IMR-90 (cell line): ENCODE measurements at regions not wholly inside any gene's neighbourhood (a gene's known extent, or its start where the extent isn't known, plus 50 kb on each side); places are given as distances from the start of the nearest gene placed in this dataset.

ENCODE experiments used
- ATAC-seq: fragments of 200-7000 bp; cut with Tn5 transposase; 2 replicates; pipeline ENCODE4 v1.9.1; 2020; ENCODE audit warnings: low read depth, mild to moderate bottlenecking, moderate library complexity
- BruUV-seq: library from RNA; stranded (reverse); fragments of 400-500 nt; replicated peaks from 2 replicates; lab custom pipeline; 2021; lab: Mats Ljungman, UMichigan
- CTCF ChIA-PET: fragments of 300-600 bp; formaldehyde crosslinking; extraction: SDS; loops from one replicate; lab custom pipeline; 2021; ENCODE audit warnings: antibody characterized with exemption; lab: Yijun Ruan, JAX
- POLR2A ChIA-PET: fragments of 300-600 bp; sonication (Branson Sonifier 250); formaldehyde crosslinking; loops from one replicate; lab custom pipeline; 2022; ENCODE audit warnings: antibody characterized with exemption; ENCODE audit not compliant: unreplicated experiment; lab: Charles Lee
- DNase-seq: peaks from one replicate; pipeline ENCODE4 v3.0.0; 2013
- H2AFZ ChIP-seq: replicated peaks from 2 replicates; pipeline ENCODE3; 2013; ENCODE audit warnings: low read length, mild to moderate bottlenecking; ENCODE audit not compliant: poor library complexity
- H2AK5ac ChIP-seq: 2 replicates; pipeline ENCODE4 v1.6.1; 2013; ENCODE audit warnings: low read depth, low read length, inconsistent platforms
- H2AK9ac ChIP-seq: replicated peaks from 2 replicates; pipeline ENCODE3; 2013; ENCODE audit warnings: mild to moderate bottlenecking, low read depth, low read length, moderate library complexity; ENCODE audit not compliant: poor library complexity
- H2BK120ac ChIP-seq: 2 replicates; pipeline ENCODE4 v1.6.1; 2013; ENCODE audit warnings: low read depth, low read length, inconsistent platforms
- H2BK15ac ChIP-seq: 3 replicates; pipeline ENCODE4 v1.6.1; 2013; ENCODE audit warnings: low read depth, low read length, inconsistent platforms
- H2BK20ac ChIP-seq: 2 replicates; pipeline ENCODE4 v1.6.1; 2013; ENCODE audit warnings: low read depth, mild to moderate bottlenecking, inconsistent platforms, low read length, moderate library complexity
- H2BK5ac ChIP-seq: 2 replicates; pipeline ENCODE4 v1.6.1; 2013; ENCODE audit warnings: mild to moderate bottlenecking, low read depth, low read length, inconsistent platforms; ENCODE audit not compliant: poor library complexity, severe bottlenecking
- H3K14ac ChIP-seq: replicated peaks from 2 replicates; pipeline ENCODE4 v1.6.1; 2013; ENCODE audit warnings: low read depth, low read length, inconsistent platforms
- H3K18ac ChIP-seq: 2 replicates; pipeline ENCODE4 v1.6.1; 2013; ENCODE audit warnings: low read depth, low read length, control low read depth
- H3K23ac ChIP-seq: 2 replicates; pipeline ENCODE4 v1.6.1; 2013; ENCODE audit warnings: low read depth, low read length, inconsistent platforms
- H3K27ac ChIP-seq: 2 replicates; pipeline ENCODE4 v1.5.1; 2013; ENCODE audit warnings: mild to moderate bottlenecking, control low read depth, low read length; ENCODE audit not compliant: insufficient read depth
- H3K27me3 ChIP-seq: 2 replicates; pipeline ENCODE4 v1.6.1; 2013; ENCODE audit warnings: low read length; ENCODE audit not compliant: control insufficient read depth, insufficient read depth
- H3K36me3 ChIP-seq: 2 replicates; pipeline ENCODE4 v1.6.1; 2013; ENCODE audit warnings: low read length, mixed read lengths; ENCODE audit not compliant: control insufficient read depth, insufficient read depth
- H3K4ac ChIP-seq: 2 replicates; pipeline ENCODE4 v1.6.1; 2013; ENCODE audit warnings: low read depth, low read length, inconsistent platforms
- H3K4me1 ChIP-seq: 2 replicates; pipeline ENCODE4 v1.6.1; 2013; ENCODE audit warnings: low read length, mixed read lengths; ENCODE audit not compliant: control insufficient read depth, insufficient read depth
- H3K4me2 ChIP-seq: 2 replicates; pipeline ENCODE4 v1.6.1; 2013; ENCODE audit warnings: low read depth, mild to moderate bottlenecking, control low read depth, low read length, moderate library complexity
- H3K4me3 ChIP-seq: 2 replicates; pipeline ENCODE4 v1.5.1; 2013; ENCODE audit warnings: low read depth, mild to moderate bottlenecking, control low read depth, low read length, moderate library complexity; ENCODE audit not compliant: insufficient read depth
- H3K56ac ChIP-seq: 2 replicates; pipeline ENCODE4 v1.6.1; 2013; ENCODE audit warnings: low read length, inconsistent platforms; ENCODE audit not compliant: insufficient read depth; ENCODE audit errors: extremely low read depth
- H3K79me1 ChIP-seq, 2 experiments: 2 replicates each; pipeline ENCODE4 v1.6.1; 2013; ENCODE audit warnings: low read length in 2 of 2, inconsistent platforms in 1 of 2, low read depth in 1 of 2
- H3K9ac ChIP-seq: 2 replicates; pipeline ENCODE4 v1.6.1; 2013; ENCODE audit warnings: low read depth, low read length, control low read depth
- H3K9me1 ChIP-seq: 2 replicates; pipeline ENCODE4 v1.6.1; 2013; ENCODE audit warnings: low read length, inconsistent platforms; ENCODE audit not compliant: insufficient read depth
- H3K9me3 ChIP-seq: 2 replicates; pipeline ENCODE4 v1.6.1; 2013; ENCODE audit warnings: low read length; ENCODE audit not compliant: control insufficient read depth, insufficient read depth
- H4K20me1 ChIP-seq: 2 replicates; pipeline ENCODE4 v1.6.1; 2013; ENCODE audit warnings: low read length, inconsistent platforms; ENCODE audit not compliant: insufficient read depth
- H4K5ac ChIP-seq: 2 replicates; pipeline ENCODE4 v1.6.1; 2013; ENCODE audit warnings: mild to moderate bottlenecking, low read depth, low read length, control low read depth
- H4K8ac ChIP-seq, 2 experiments: 2 replicates each; pipeline ENCODE4 v1.6.1; 2013; ENCODE audit warnings: low read depth in 2 of 2, low read length in 2 of 2, control low read depth in 1 of 2, inconsistent platforms in 1 of 2
- H4K91ac ChIP-seq: 2 replicates; pipeline ENCODE4 v1.6.1; 2013; ENCODE audit warnings: low read depth, low read length, inconsistent platforms; ENCODE audit not compliant: insufficient read depth
- CEBPB ChIP-seq: IDR thresholded peaks from 2 replicates; pipeline ENCODE4 v1.6.1; 2012; ENCODE audit warnings: low read depth, low read length, improper control_type of control experiment
- CHD1 ChIP-seq: IDR thresholded peaks from 2 replicates; pipeline ENCODE4 v1.6.1; 2012; ENCODE audit warnings: low read depth, low read length, improper control_type of control experiment
- MAFK ChIP-seq: IDR thresholded peaks from 2 replicates; pipeline ENCODE4 v1.6.1; 2012; ENCODE audit warnings: low read depth, low read length, improper control_type of control experiment
- MAZ ChIP-seq: IDR thresholded peaks from 2 replicates; pipeline ENCODE4 v1.6.1; 2012; ENCODE audit warnings: low read depth, mild to moderate bottlenecking, low read length, improper control_type of control experiment, moderate library complexity, borderline replicate concordance
- MXI1 ChIP-seq: IDR thresholded peaks from 2 replicates; pipeline ENCODE4 v1.6.1; 2012; ENCODE audit warnings: low read depth, mild to moderate bottlenecking, low read length, moderate library complexity, borderline replicate concordance
- NFE2L2 ChIP-seq: fragments of 150-350 bp; IDR thresholded peaks from 2 replicates; pipeline ENCODE4 v1.6.1; 2016; ENCODE audit warnings: low read depth, mild to moderate bottlenecking, low read length
- POLR2A ChIP-seq: IDR thresholded peaks from 2 replicates; pipeline ENCODE4 v1.6.1; 2012; ENCODE audit warnings: mild to moderate bottlenecking, low read depth, low read length
- RAD21 ChIP-seq: IDR thresholded peaks from 2 replicates; pipeline ENCODE4 v1.6.1; 2012; ENCODE audit warnings: low read length, improper control_type of control experiment
- RFX5 ChIP-seq: IDR thresholded peaks from 2 replicates; pipeline ENCODE4 v1.8.0; 2012; ENCODE audit warnings: low read depth, mild to moderate bottlenecking, low read length, moderate library complexity
- WGBS, 2 experiments: methylation state at CpG; one replicate each; pipeline versions ENCODE4 v1.1.5 to v1.1.7; 2013; ENCODE audit warnings: missing lambda C conversion rate in 2 of 2; ENCODE audit not compliant: insufficient read length in 1 of 2; ENCODE audit errors: extremely low coverage in 2 of 2; 5-methylcytosine and 5-hydroxymethylcytosine counted together
- dilution Hi-C: fragments of 300-500 bp; cut with HindIII; formaldehyde crosslinking; loops from one replicate; pipeline ENCODE4 v1.14.3; 2018; ENCODE audit warnings: low sequenced_read_pairs; ENCODE audit not compliant: unreplicated experiment
- in situ Hi-C: fragments of 300-500 bp; cut with MboI; formaldehyde crosslinking; loops from 3 replicates; pipeline ENCODE4 v1.14.3; 2019; ENCODE audit warnings: low sequenced_read_pairs, inconsistent platforms, mixed read lengths
- intact Hi-C: fragments of 100-400 bp; cut with micrococcal nuclease; formaldehyde crosslinking; loops from 2 replicates; pipeline ENCODE4 v1.10.0; 2022
- TF ChIP-seq, protein P1 (sequence below): fragments of 150-350 bp; IDR thresholded peaks from 2 replicates; pipeline ENCODE4 v1.6.1; 2017; ENCODE audit warnings: mild to moderate bottlenecking, antibody characterized with exemption, low read length, low read depth
- TF ChIP-seq, protein P2 (sequence below): conservative IDR thresholded peaks from 2 replicates; pipeline ENCODE4 v1.5.1; 2012; ENCODE audit warnings: mild to moderate bottlenecking, low read depth, low read length, improper control_type of control experiment
- TF ChIP-seq, protein P3 (sequence below): fragments of 150-350 bp; IDR thresholded peaks from 2 replicates; pipeline ENCODE4 v1.6.1; 2016; ENCODE audit warnings: low read depth, mild to moderate bottlenecking, low read length, moderate library complexity, borderline replicate concordance

DNA sequence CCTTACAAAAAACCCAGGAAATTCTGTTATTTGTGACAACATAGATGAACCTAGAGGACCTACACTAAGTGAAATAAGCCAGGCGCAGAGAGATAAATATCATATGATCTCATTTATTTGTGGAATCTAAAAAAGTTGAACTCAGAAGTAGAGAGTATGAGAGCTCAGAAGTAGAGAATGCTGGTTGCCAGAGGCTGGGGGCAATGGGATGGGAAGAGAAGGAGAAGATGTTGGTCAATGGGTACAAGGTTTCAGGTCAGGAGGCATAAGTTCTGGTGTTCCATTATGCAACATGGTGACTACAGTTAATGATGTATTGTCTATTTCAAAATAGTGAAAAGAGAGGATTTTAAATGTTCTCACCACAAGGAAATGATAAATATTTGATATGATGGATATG, 259.1 kb upstream of the POU3F1 start:
- H2BK20ac ChIP-seq = no peak overlapping the region
- no peak overlapping the region for H2AFZ ChIP-seq
- no peak overlapping the region for H3K56ac ChIP-seq
- CTCF ChIA-PET = no interaction called here
- no peak overlapping the region for H3K9ac ChIP-seq
- dilution Hi-C loops (no loop called here), in situ Hi-C loops (no loop called here), intact Hi-C loops (no loop called here)
- no CpG with 5 or more reads among the region's 1 CpG for WGBS, 2 experiments
- H4K20me1 ChIP-seq = no peaks in the 10 kb centered on the region
- H2BK5ac ChIP-seq = no peak overlapping the region
- no peaks in the 10 kb centered on the region for H3K79me1 ChIP-seq
- H3K23ac ChIP-seq = no peak overlapping the region
- no peaks in the 10 kb centered on the region for H3K9me3 ChIP-seq
- DNase-seq (no peak), ATAC-seq (no peak)
- H2AK9ac ChIP-seq = no peak overlapping the region
- no peaks in the 10 kb centered on the region for H3K4me1 ChIP-seq
- H3K4me2 ChIP-seq = no peak overlapping the region
- H4K5ac ChIP-seq = no peak overlapping the region
- no peak overlapping the region for H4K91ac ChIP-seq
- H3K9me1 ChIP-seq = no peaks in the 10 kb centered on the region
- no peaks in the 10 kb centered on the region for H3K27me3 ChIP-seq
- no peak overlapping the region for H3K27ac ChIP-seq
- no TSS peak for BruUV-seq
- H3K36me3 ChIP-seq = no peaks in the 10 kb centered on the region
- H3K14ac ChIP-seq = no peak overlapping the region
- POLR2A ChIA-PET = no interaction called here
- no peak overlapping the region for H2AK5ac ChIP-seq
- no peak overlapping the region for H2BK15ac ChIP-seq
- H3K4ac ChIP-seq = no peak overlapping the region
- TF ChIP-seq RFX5 (no peak), RAD21 (no peak), MXI1 (no peak), MAZ (no peak), CEBPB (no peak), POLR2A (no peak), NFE2L2 (no peak), CHD1 (no peak), MAFK (no peak)
- TF ChIP-seq, protein P1, sequence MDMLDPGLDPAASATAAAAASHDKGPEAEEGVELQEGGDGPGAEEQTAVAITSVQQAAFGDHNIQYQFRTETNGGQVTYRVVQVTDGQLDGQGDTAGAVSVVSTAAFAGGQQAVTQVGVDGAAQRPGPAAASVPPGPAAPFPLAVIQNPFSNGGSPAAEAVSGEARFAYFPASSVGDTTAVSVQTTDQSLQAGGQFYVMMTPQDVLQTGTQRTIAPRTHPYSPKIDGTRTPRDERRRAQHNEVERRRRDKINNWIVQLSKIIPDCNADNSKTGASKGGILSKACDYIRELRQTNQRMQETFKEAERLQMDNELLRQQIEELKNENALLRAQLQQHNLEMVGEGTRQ = no peak
- TF ChIP-seq, protein P2, sequence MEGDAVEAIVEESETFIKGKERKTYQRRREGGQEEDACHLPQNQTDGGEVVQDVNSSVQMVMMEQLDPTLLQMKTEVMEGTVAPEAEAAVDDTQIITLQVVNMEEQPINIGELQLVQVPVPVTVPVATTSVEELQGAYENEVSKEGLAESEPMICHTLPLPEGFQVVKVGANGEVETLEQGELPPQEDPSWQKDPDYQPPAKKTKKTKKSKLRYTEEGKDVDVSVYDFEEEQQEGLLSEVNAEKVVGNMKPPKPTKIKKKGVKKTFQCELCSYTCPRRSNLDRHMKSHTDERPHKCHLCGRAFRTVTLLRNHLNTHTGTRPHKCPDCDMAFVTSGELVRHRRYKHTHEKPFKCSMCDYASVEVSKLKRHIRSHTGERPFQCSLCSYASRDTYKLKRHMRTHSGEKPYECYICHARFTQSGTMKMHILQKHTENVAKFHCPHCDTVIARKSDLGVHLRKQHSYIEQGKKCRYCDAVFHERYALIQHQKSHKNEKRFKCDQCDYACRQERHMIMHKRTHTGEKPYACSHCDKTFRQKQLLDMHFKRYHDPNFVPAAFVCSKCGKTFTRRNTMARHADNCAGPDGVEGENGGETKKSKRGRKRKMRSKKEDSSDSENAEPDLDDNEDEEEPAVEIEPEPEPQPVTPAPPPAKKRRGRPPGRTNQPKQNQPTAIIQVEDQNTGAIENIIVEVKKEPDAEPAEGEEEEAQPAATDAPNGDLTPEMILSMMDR = no peak
- TF ChIP-seq, protein P3, sequence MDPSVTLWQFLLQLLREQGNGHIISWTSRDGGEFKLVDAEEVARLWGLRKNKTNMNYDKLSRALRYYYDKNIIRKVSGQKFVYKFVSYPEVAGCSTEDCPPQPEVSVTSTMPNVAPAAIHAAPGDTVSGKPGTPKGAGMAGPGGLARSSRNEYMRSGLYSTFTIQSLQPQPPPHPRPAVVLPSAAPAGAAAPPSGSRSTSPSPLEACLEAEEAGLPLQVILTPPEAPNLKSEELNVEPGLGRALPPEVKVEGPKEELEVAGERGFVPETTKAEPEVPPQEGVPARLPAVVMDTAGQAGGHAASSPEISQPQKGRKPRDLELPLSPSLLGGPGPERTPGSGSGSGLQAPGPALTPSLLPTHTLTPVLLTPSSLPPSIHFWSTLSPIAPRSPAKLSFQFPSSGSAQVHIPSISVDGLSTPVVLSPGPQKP = no peak
- H3K18ac ChIP-seq = no peak overlapping the region
- H4K8ac ChIP-seq = no peak overlapping the region
- no peak overlapping the region for H2BK120ac ChIP-seq
- H3K4me3 ChIP-seq = no peak overlapping the region
